ENCODE measurements at regions not wholly inside any gene's neighbourhood (a gene's known extent, or its start where the extent isn't known, plus 50 kb on each side); places are given as distances from the start of the nearest gene placed in this dataset.

DNA sequence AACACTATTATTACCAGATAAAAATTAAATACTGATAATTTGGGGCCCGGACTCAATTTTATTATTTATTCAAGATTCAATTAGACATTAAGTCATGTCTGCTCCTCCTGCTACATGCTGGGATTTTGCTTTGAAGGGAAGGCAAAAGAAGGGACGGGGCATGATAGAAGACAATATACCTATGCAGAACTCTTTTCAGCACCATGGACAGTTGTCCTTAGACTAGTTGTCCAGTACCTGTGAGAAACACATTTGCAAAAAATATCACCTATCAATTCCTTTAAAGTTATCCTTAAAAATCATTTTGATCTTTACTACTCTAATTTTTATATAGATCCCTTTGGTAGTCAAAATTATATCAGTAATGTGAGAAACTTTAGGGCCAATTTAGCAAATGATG, 100.2 kb upstream of the SULT1C3 start:
- H3K27me3 Mint-ChIP-seq (ENCODE audit: low read depth), result no peaks in the 10 kb centered on the region
- H3K4me1 ChIP-seq (ENCODE audit: insufficient read depth, low read length), result no peaks in the 10 kb centered on the region
- H3K27ac Mint-ChIP-seq, result no peak overlapping the region

More for the DNA sequence above, 100.2 kb upstream of the SULT1C3 start:
- H2BK20ac ChIP-seq (ENCODE audit: low read depth, low read length, poor library complexity, severe bottlenecking), result no peak overlapping the region
- Mint-ChIP-seq H3K36me3 (ENCODE audit: insufficient read depth in 1 of 3, low read depth in 3 of 3) (no peaks in the 10 kb centered on the region), H3K4me3 (no peak overlapping the region), H3K4me1 (no peaks in the 10 kb centered on the region), H3K9me3 (no peaks in the 10 kb centered on the region)
- no peaks in the 10 kb centered on the region for H3K9me3 ChIP-seq (ENCODE audit: control insufficient read depth, low read depth, low read length)
- H2BK5ac ChIP-seq (ENCODE audit: insufficient read length, low read length), result no peak overlapping the region
- H3K56ac ChIP-seq (ENCODE audit: insufficient read length, low read depth, low read length), result no peak overlapping the region
- no peak for DNase-seq
- no peaks in the 10 kb centered on the region for H3K23me2 ChIP-seq (ENCODE audit: insufficient read length, low read depth, low read length, poor library complexity, severe bottlenecking)
- H3K14ac ChIP-seq (ENCODE audit: insufficient read depth, low read length), result no peak overlapping the region
- TF ChIP-seq, protein P1, sequence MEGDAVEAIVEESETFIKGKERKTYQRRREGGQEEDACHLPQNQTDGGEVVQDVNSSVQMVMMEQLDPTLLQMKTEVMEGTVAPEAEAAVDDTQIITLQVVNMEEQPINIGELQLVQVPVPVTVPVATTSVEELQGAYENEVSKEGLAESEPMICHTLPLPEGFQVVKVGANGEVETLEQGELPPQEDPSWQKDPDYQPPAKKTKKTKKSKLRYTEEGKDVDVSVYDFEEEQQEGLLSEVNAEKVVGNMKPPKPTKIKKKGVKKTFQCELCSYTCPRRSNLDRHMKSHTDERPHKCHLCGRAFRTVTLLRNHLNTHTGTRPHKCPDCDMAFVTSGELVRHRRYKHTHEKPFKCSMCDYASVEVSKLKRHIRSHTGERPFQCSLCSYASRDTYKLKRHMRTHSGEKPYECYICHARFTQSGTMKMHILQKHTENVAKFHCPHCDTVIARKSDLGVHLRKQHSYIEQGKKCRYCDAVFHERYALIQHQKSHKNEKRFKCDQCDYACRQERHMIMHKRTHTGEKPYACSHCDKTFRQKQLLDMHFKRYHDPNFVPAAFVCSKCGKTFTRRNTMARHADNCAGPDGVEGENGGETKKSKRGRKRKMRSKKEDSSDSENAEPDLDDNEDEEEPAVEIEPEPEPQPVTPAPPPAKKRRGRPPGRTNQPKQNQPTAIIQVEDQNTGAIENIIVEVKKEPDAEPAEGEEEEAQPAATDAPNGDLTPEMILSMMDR (conservative IDR thresholded peaks at IDR 0.05), result no peak
- H3K79me2 ChIP-seq (ENCODE audit: insufficient read depth, low read length), result no peaks in the 10 kb centered on the region
- no peak overlapping the region for H2BK15ac ChIP-seq (ENCODE audit: low read depth, low read length)
- no peaks in the 10 kb centered on the region for H3K27me3 ChIP-seq (ENCODE audit: insufficient read depth, low read length)
- no peaks in the 10 kb centered on the region for H3K79me1 ChIP-seq (ENCODE audit: insufficient read depth, low read depth, low read length, poor library complexity, severe bottlenecking)
- no peak overlapping the region for H3K9ac ChIP-seq (ENCODE audit: extremely low read depth, insufficient read length, low read length)
- no peak overlapping the region for H3K18ac ChIP-seq (ENCODE audit: insufficient read length, low read depth, low read length)
- no peak overlapping the region for H2AK5ac ChIP-seq (ENCODE audit: insufficient read length, low read length)
- no peak overlapping the region for H4K8ac ChIP-seq (replicated peaks; ENCODE audit: insufficient read length, low read depth, low read length)
- H3K27ac ChIP-seq (ENCODE audit: insufficient read length, low read depth, low read length), result no peak overlapping the region
- H2AFZ ChIP-seq (ENCODE audit: low read length), result no peak overlapping the region
- no peak overlapping the region for H2BK12ac ChIP-seq (ENCODE audit: insufficient read length, low read depth, low read length)
- no peak overlapping the region for H4K5ac ChIP-seq (ENCODE audit: insufficient read length, low read depth, low read length)
- no CpG with 5 or more reads among the region's 2 CpGs for WGBS (ENCODE audit: extremely low coverage, insufficient read length, low lambda C conversion rate)
- H3K4ac ChIP-seq (ENCODE audit: low read depth, low read length), result no peak overlapping the region
- no peak overlapping the region for H3T11ph ChIP-seq (ENCODE audit: low read length)
- no peaks in the 10 kb centered on the region for H4K20me1 ChIP-seq (ENCODE audit: control insufficient read depth, insufficient read depth, insufficient read length)
- no peak overlapping the region for H3K23ac ChIP-seq (ENCODE audit: insufficient read length, low read depth, low read length)
- no peak overlapping the region for H4K91ac ChIP-seq (ENCODE audit: insufficient read length, low read depth, low read length)
- H3K4me2 ChIP-seq (ENCODE audit: insufficient read depth, insufficient read length, low read length), result no peak overlapping the region
- H2BK120ac ChIP-seq (ENCODE audit: low read depth, low read length, poor library complexity, severe bottlenecking), result no peak overlapping the region
